CD4-positive, CD25-positive, alpha-beta regulatory T cell (primary cell): ENCODE measurements at regions not wholly inside any gene's neighbourhood (a gene's known extent, or its start where the extent isn't known, plus 50 kb on each side); places are given as distances from the start of the nearest gene placed in this dataset.
"Not testable (repeated sequence)": the region's sequence is repeated elsewhere in the genome, so short reads cannot be mapped to it uniquely, and the experiment has no call there.

Experiments used
- ATAC-seq, 2 donors: fragments of 150-1000 bp; cut with Tn5 transposase; one replicate each; pipeline ENCODE4 v1.10.0; 2021; ENCODE audit warnings: low read depth in 2 of 2, moderate number of reproducible peaks in 2 of 2, moderate library complexity in 1 of 2
- DNase-seq, 3 donors: peaks; one replicate each; pipeline versions ENCODE4 v3.0.0 to v3.0.0-alpha.2; 2012 to 2022; ENCODE audit warnings: mixed read lengths in 1 of 3
- H3K27ac ChIP-seq: one replicate; pipeline ENCODE4 v1.7.0; 2013; ENCODE audit warnings: mild to moderate bottlenecking, low read length; ENCODE audit not compliant: insufficient read depth, poor library complexity, severe bottlenecking
- H3K27me3 ChIP-seq: one replicate; pipeline ENCODE4 v1.7.0; 2013; ENCODE audit warnings: low read length; ENCODE audit not compliant: control insufficient read depth, insufficient read depth
- H3K36me3 ChIP-seq: one replicate; pipeline ENCODE4 v1.7.0; 2013; ENCODE audit warnings: mild to moderate bottlenecking, low read length, moderate library complexity; ENCODE audit not compliant: control insufficient read depth, insufficient read depth
- H3K4me1 ChIP-seq: 2 replicates; pipeline ENCODE4 v1.7.0; 2013; ENCODE audit warnings: mild to moderate bottlenecking, low read length; ENCODE audit not compliant: insufficient read depth, control insufficient read depth, poor library complexity, severe bottlenecking
- H3K4me3 ChIP-seq: one replicate; pipeline ENCODE4 v1.7.0; 2013; ENCODE audit warnings: low read depth, mild to moderate bottlenecking, low read length, moderate library complexity
- H3K9me3 ChIP-seq, 2 experiments: 1 replicate in 1 of 2; 2 replicates in 1 of 2; pipeline ENCODE4 v1.7.0; 2013; ENCODE audit warnings: low read length in 2 of 2, mild to moderate bottlenecking in 1 of 2, moderate library complexity in 1 of 2; ENCODE audit not compliant: control insufficient read depth in 2 of 2
- H3K27ac Mint-ChIP-seq, 3 donors: one replicate each; pipeline ENCODE4 v1.8.0; 2020 to 2022; ENCODE audit warnings: mild to moderate bottlenecking in 3 of 3, mixed read lengths in 3 of 3, moderate library complexity in 2 of 3
- H3K27me3 Mint-ChIP-seq: one replicate; pipeline ENCODE4 v1.8.0; 2022; ENCODE audit warnings: mild to moderate bottlenecking, mixed read lengths
- H3K36me3 Mint-ChIP-seq: one replicate; pipeline ENCODE4 v1.8.0; 2020; ENCODE audit warnings: mixed read lengths
- H3K4me1 Mint-ChIP-seq, 4 donors: one replicate each; pipeline ENCODE4 v1.8.0; 2020 to 2022; ENCODE audit warnings: mixed read lengths in 4 of 4, mild to moderate bottlenecking in 1 of 4
- H3K4me3 Mint-ChIP-seq, 4 donors: one replicate each; pipeline ENCODE4 v1.8.0; 2020 to 2022; ENCODE audit warnings: mild to moderate bottlenecking in 4 of 4, mixed read lengths in 4 of 4, moderate library complexity in 3 of 4
- H3K9me3 Mint-ChIP-seq, 7 donors: one replicate each; pipeline ENCODE4 v1.8.0; 2020 to 2022; ENCODE audit warnings: mixed read lengths in 7 of 7, mild to moderate bottlenecking in 3 of 7, moderate library complexity in 2 of 7

GRCh38 chr4:189835505-189835904, 105.2 kb upstream of the FRG1 start:
- H3K36me3 ChIP-seq: no peaks in the 10 kb centered on the region
- H3K27me3 Mint-ChIP-seq: no peaks in the 10 kb centered on the region

DNA sequence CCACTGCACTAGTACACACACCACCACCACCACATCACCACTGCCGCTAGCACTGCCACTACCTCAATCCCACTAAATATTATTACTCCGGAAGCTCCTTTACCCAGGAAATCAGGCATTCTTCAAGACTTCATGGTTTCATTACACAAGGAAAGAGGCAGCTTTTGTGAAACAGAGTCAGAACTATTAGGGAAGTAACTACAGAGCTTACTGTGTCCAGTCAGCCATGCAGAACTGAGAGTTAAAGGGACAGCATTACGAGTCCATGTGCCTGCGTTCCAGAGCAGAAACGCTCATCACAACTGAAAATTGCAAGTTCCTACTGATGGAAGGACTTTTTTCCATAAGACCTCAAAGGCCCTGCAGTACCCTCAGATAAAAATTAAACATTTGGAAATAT, 103.2 kb upstream of the FRG1 start:
- DNase-seq (no peak), ATAC-seq (no peak)
- Histone ChIP-seq H3K4me3 (no peak overlapping the region), H3K27me3 (no peaks in the 10 kb centered on the region), H3K4me1 (no peaks in the 10 kb centered on the region), H3K27ac (no peak overlapping the region), H3K36me3 (no peaks in the 10 kb centered on the region), H3K9me3 (no peaks in the 10 kb centered on the region)
- Mint-ChIP-seq H3K36me3 (no peaks in the 10 kb centered on the region), H3K27me3 (no peaks in the 10 kb centered on the region), H3K4me1 (no peaks in the 10 kb centered on the region), H3K4me3 (no peak overlapping the region), H3K27ac (no peak overlapping the region), H3K9me3 (peaks cover 0 to 5% (median 0%) of the 10 kb centered on the region in 7 donors)

More at GRCh38 chr4:189835505-189835904, 105.2 kb upstream of the FRG1 start:
- Mint-ChIP-seq H3K36me3 (no peaks in the 10 kb centered on the region), H3K4me3 (no peak overlapping the region), H3K4me1 (no peaks in the 10 kb centered on the region), H3K27ac (no peak overlapping the region), H3K9me3 (peaks cover 0 to 4% (median 0%) of the 10 kb centered on the region in 7 donors)
- no peak overlapping the region for H3K27ac ChIP-seq
- DNase-seq (no peak), ATAC-seq (no peak)
- H3K27me3 ChIP-seq: no peaks in the 10 kb centered on the region
- H3K9me3 ChIP-seq: no peaks in the 10 kb centered on the region
- H3K4me3 ChIP-seq: no peak overlapping the region
- H3K4me1 ChIP-seq: no peaks in the 10 kb centered on the region

GRCh38 chr4:189838821-189839497, 101.7 kb upstream of the FRG1 start:
- ATAC-seq (no peak), DNase-seq (no peak)
- no peak overlapping the region for H3K27ac ChIP-seq
- Mint-ChIP-seq H3K4me3 (no peak overlapping the region), H3K4me1 (no peaks in the 10 kb centered on the region), H3K9me3 (peaks cover 0 to 6% (median 0%) of the 10 kb centered on the region in 7 donors), H3K36me3 (no peaks in the 10 kb centered on the region), H3K27ac (no peak overlapping the region), H3K27me3 (no peaks in the 10 kb centered on the region)
- no peaks in the 10 kb centered on the region for H3K9me3 ChIP-seq
- no peaks in the 10 kb centered on the region for H3K4me1 ChIP-seq
- H3K4me3 ChIP-seq: no peak overlapping the region
- no peaks in the 10 kb centered on the region for H3K27me3 ChIP-seq
- no peaks in the 10 kb centered on the region for H3K36me3 ChIP-seq

DNA sequence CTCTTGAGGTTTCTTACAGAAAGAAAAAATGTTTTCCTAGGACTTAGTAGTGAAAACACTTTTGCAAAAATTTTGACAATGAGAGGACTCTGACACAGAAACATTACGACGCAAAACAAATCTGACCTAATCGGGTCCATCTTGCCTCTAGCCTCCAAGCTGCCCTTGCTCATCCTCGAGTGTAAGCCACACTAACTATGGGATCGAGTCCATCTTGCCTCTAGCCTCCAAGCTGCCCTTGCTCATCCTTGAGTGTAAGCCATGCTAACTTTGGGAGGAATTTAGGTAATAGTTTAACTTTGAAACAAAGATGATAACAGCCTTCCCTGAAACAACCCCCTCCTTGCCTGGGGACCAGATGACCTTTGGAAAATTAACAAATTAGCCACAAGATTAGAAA, 100.3 kb upstream of the FRG1 start:
- Histone ChIP-seq H3K27me3 (no peaks in the 10 kb centered on the region), H3K36me3 (no peaks in the 10 kb centered on the region), H3K27ac (no peak overlapping the region), H3K9me3 (no peaks in the 10 kb centered on the region), H3K4me3 (no peak overlapping the region), H3K4me1 (no peaks in the 10 kb centered on the region)
- H3K27me3 Mint-ChIP-seq: no peaks in the 10 kb centered on the region
- H3K36me3 Mint-ChIP-seq: no peaks in the 10 kb centered on the region
- H3K9me3 Mint-ChIP-seq: peaks cover 0 to 8% (median 0%) of the 10 kb centered on the region in 7 donors
- no peak overlapping the region for H3K4me3 Mint-ChIP-seq
- no peak overlapping the region for H3K27ac Mint-ChIP-seq
- DNase-seq (no peak), ATAC-seq (no peak)
- no peaks in the 10 kb centered on the region for H3K4me1 Mint-ChIP-seq

DNA sequence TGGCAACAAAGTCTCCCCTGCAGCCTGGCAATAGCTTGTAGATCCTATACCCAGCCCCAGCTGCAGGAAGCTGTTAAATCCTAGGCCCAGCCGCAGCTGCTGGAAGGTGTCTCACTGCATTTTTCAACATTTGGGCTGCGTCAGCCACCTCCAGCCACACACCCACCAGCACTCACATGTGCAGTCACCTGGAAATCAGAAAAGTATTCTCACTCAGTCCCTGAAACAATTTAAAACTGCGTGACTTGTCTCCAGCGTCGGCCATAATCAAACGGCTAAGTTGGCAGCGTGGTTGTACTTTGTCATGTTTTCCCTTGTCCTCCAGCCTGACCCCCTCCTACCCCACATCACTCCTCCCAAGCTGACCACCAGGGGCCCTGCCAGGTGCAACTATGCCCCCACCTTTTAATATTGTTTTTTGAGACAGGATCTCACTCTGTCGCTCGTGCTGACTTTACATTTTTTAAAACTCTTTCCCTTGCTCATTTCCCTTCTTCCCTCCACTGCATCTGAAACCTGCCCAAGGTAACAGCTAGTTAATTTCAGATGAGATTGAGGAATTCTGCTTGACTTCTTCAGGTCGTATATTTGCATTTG, 97.2 kb upstream of the FRG1 start:
- no peaks in the 10 kb centered on the region for H3K27me3 Mint-ChIP-seq
- H3K4me1 ChIP-seq: no peaks in the 10 kb centered on the region
- H3K4me3 ChIP-seq: no peak overlapping the region
- H3K36me3 Mint-ChIP-seq: no peaks in the 10 kb centered on the region
- H3K9me3 Mint-ChIP-seq: peaks cover 0 to 18% (median 0%) of the 10 kb centered on the region in 7 donors
- no peaks in the 10 kb centered on the region for H3K27me3 ChIP-seq
- DNase-seq (no peak), ATAC-seq (no peak)
- no peak overlapping the region for H3K4me3 Mint-ChIP-seq
- no peaks in the 10 kb centered on the region for H3K4me1 Mint-ChIP-seq
- H3K9me3 ChIP-seq: no peaks in the 10 kb centered on the region
- no peak overlapping the region for H3K27ac Mint-ChIP-seq
- H3K36me3 ChIP-seq: no peaks in the 10 kb centered on the region
- H3K27ac ChIP-seq: no peak overlapping the region

DNA sequence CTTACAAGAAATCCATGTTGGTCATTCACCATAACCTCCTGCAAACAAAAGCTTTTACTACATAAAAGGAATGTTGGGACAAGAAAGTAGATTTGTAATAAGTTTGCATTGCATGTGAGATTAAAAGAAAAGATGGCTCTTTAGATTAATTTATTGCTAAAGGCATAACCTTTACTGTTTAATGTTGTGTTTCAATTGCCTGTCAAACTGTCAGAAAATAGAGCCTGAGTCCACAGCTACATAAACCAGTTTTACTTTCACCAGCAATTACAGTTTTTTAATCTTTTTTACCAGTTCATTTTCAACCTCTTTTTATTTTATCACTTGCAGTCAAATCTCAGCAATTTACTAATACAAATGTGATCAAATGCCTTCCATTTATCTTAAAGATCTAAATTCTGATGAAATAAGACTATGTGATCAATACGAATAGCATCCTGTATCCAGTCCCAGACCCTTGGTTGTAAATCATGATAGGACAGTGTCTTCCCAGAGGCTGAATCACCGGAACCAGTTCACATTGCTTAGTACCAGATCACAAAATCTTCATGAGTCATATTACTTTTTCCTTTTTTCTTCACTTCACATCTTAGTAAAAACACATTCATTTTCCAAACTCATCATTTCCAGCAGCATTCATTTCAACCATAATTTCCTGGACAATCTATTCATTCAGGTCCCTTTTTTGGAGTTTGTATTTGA, 95.4 kb upstream of the FRG1 start:
- ATAC-seq (no peak), DNase-seq (no peak)
- Mint-ChIP-seq H3K9me3 (peaks cover 0 to 16% (median 0%) of the 10 kb centered on the region in 7 donors), H3K27me3 (no peaks in the 10 kb centered on the region), H3K4me1 (no peaks in the 10 kb centered on the region), H3K27ac (no peak overlapping the region), H3K4me3 (no peak overlapping the region), H3K36me3 (no peaks in the 10 kb centered on the region)
- H3K36me3 ChIP-seq: no peaks in the 10 kb centered on the region
- H3K4me3 ChIP-seq: no peak overlapping the region
- no peaks in the 10 kb centered on the region for H3K9me3 ChIP-seq
- H3K27ac ChIP-seq: no peak overlapping the region
- H3K4me1 ChIP-seq: no peaks in the 10 kb centered on the region
- H3K27me3 ChIP-seq: no peaks in the 10 kb centered on the region

GRCh38 chr4:189846094-189846493, 94.6 kb upstream of the FRG1 start:
- ATAC-seq, H3K27me3 Mint-ChIP-seq, H3K36me3 ChIP-seq, H3K27me3 ChIP-seq, H3K4me1 Mint-ChIP-seq, H3K9me3 ChIP-seq, H3K27ac ChIP-seq, DNase-seq, H3K36me3 Mint-ChIP-seq, H3K4me3 Mint-ChIP-seq, H3K27ac Mint-ChIP-seq, H3K4me3 ChIP-seq, H3K4me1 ChIP-seq: not testable (repeated sequence)
- H3K9me3 Mint-ChIP-seq: peaks cover 0 to 16% (median 0%) of the 10 kb centered on the region in 7 donors
